OCI-LY7 (cell line): ENCODE measurements at regions not wholly inside any gene's neighbourhood (a gene's known extent, or its start where the extent isn't known, plus 50 kb on each side); places are given as distances from the start of the nearest gene placed in this dataset.

Experiments
- BruUV-seq: library from RNA; stranded (reverse); fragments of 400-500 nt; replicated peaks from 2 replicates; lab custom pipeline; 2021; lab: Mats Ljungman, UMichigan
- CTCF ChIA-PET: fragments of 300-600 bp; sonication (Branson Sonifier 250); formaldehyde crosslinking; loops from one replicate; lab custom pipeline; 2022; ENCODE audit warnings: antibody characterized with exemption; ENCODE audit not compliant: unreplicated experiment; lab: Charles Lee
- POLR2A ChIA-PET: fragments of 300-600 bp; sonication (Branson Sonifier 250); formaldehyde crosslinking; loops from one replicate; lab custom pipeline; 2022; ENCODE audit warnings: antibody characterized with exemption; lab: Charles Lee
- DNase-seq: peaks from one replicate; pipeline ENCODE4 v3.0.0-alpha.2; 2015; ENCODE audit warnings: low spot score
- H2AFZ ChIP-seq: fragments of 200-600 bp; sonication (generic), shearing (Covaris generic); 2 replicates; pipeline ENCODE4 v1.6.1; 2014; ENCODE audit warnings: mild to moderate bottlenecking, antibody characterized with exemption, low read length, moderate library complexity
- H3K27ac ChIP-seq: fragments of 200-600 bp; sonication (generic); 2 replicates; pipeline ENCODE4 v1.5.1; 2014; ENCODE audit warnings: mixed run types, low read depth, mild to moderate bottlenecking, moderate library complexity, low read length, inconsistent platforms; ENCODE audit not compliant: poor library complexity, severe bottlenecking
- H3K36me3 ChIP-seq: fragments of 200-600 bp; sonication (generic); 2 replicates; pipeline ENCODE4 v1.6.1; 2014; ENCODE audit warnings: mild to moderate bottlenecking, antibody characterized with exemption, low read length, moderate library complexity, mixed read lengths; ENCODE audit not compliant: insufficient read depth
- H3K4me1 ChIP-seq: fragments of 200-600 bp; sonication (generic); 2 replicates; pipeline ENCODE4 v1.5.1; 2014; ENCODE audit warnings: mild to moderate bottlenecking, low read length; ENCODE audit not compliant: insufficient read depth, poor library complexity, severe bottlenecking
- H3K4me2 ChIP-seq: fragments of 200-600 bp; sonication (generic); 2 replicates; pipeline ENCODE4 v1.6.1; 2014; ENCODE audit warnings: mild to moderate bottlenecking, low read length
- H3K4me3 ChIP-seq: fragments of 200-600 bp; sonication (generic); 2 replicates; pipeline ENCODE4 v1.5.1; 2014; ENCODE audit warnings: mild to moderate bottlenecking, low read depth, low read length; ENCODE audit not compliant: poor library complexity, severe bottlenecking
- H3K79me2 ChIP-seq: fragments of 200-600 bp; sonication (generic); 2 replicates; pipeline ENCODE4 v1.6.1; 2016; ENCODE audit warnings: low read depth, mild to moderate bottlenecking, low read length, moderate library complexity, mixed read lengths; ENCODE audit not compliant: insufficient read depth
- H3K9me2 ChIP-seq: fragments of 200-600 bp; sonication (generic); 2 replicates; pipeline ENCODE4 v1.6.1; 2016; ENCODE audit warnings: mild to moderate bottlenecking, low read length, mixed read lengths; ENCODE audit not compliant: insufficient read depth
- H3K9me3 ChIP-seq: fragments of 200-600 bp; sonication (generic); 2 replicates; pipeline ENCODE4 v1.6.1; 2014; ENCODE audit warnings: mild to moderate bottlenecking, mixed run types, low read length, mixed read lengths
- H4K20me1 ChIP-seq: fragments of 200-600 bp; sonication (generic); 2 replicates; pipeline ENCODE4 v1.6.1; 2014; ENCODE audit warnings: mild to moderate bottlenecking, antibody characterized with exemption, low read length, moderate library complexity, mixed read lengths; ENCODE audit not compliant: insufficient read depth
- CTCF ChIP-seq: fragments of 200-600 bp; sonication (generic); conservative IDR thresholded peaks from 2 replicates; pipeline ENCODE4 v1.5.1; 2014; ENCODE audit warnings: mild to moderate bottlenecking, antibody characterized with exemption, low read length, moderate library complexity, mixed read lengths
- EZH2phosphoT487 ChIP-seq: fragments of 200-600 bp; sonication (generic); IDR thresholded peaks from 2 replicates; pipeline ENCODE4 v1.6.1; 2018; ENCODE audit warnings: low read depth, borderline replicate concordance, mild to moderate bottlenecking, mixed run types, antibody characterized with exemption, low read length, moderate library complexity, mixed read lengths
- intact Hi-C: fragments of 100-400 bp; cut with micrococcal nuclease; formaldehyde crosslinking; loops from one replicate; pipeline ENCODE4 v1.10.0; 2022; ENCODE audit not compliant: unreplicated experiment

- no peaks in the 10 kb centered on the region for H3K9me3 ChIP-seq
- no TSS peak for BruUV-seq
- no peaks in the 10 kb centered on the region for H4K20me1 ChIP-seq
- no peak overlapping the region for H3K4me2 ChIP-seq
- ChIA-PET CTCF (no interaction called here), POLR2A (interaction anchor here (0.7 kb wide), 1 partner anchor 115 kb away, joined by 3 read pairs; no protein-coding TSS in a partner anchor)
- no peak for DNase-seq
- TF ChIP-seq CTCF (no peak), EZH2phosphoT487 (no peak)
- no peaks in the 10 kb centered on the region for H3K4me1 ChIP-seq
- no peaks in the 10 kb centered on the region for H3K9me2 ChIP-seq
- no peak overlapping the region for H3K27ac ChIP-seq
- no peaks in the 10 kb centered on the region for H3K36me3 ChIP-seq
- no peaks in the 10 kb centered on the region for H3K79me2 ChIP-seq
- intact Hi-C loops = no loop called here
- no peak overlapping the region for H2AFZ ChIP-seq
- H3K4me3 ChIP-seq = no peak overlapping the region
Observed at GRCh38 chr20:40860487-40860902, 168.1 kb upstream of the TOP1 start.

GRCh38 chr20:40861427-40862008 lies 167.1 kb upstream of the TOP1 start:
- CTCF ChIA-PET = no interaction called here

More at GRCh38 chr20:40861427-40862008, 167.1 kb upstream of the TOP1 start:
- Histone ChIP-seq H3K27ac (no peak overlapping the region), H3K4me3 (no peak overlapping the region), H3K9me2 (no peaks in the 10 kb centered on the region), H3K79me2 (no peaks in the 10 kb centered on the region), H3K9me3 (no peaks in the 10 kb centered on the region), H4K20me1 (no peaks in the 10 kb centered on the region), H2AFZ (no peak overlapping the region), H3K36me3 (no peaks in the 10 kb centered on the region), H3K4me1 (no peaks in the 10 kb centered on the region), H3K4me2 (no peak overlapping the region)
- intact Hi-C loops = no loop called here
- no TSS peak for BruUV-seq
- POLR2A ChIA-PET = no interaction called here
- no peak for TF ChIP-seq EZH2phosphoT487
- no peak for TF ChIP-seq CTCF
- DNase-seq = no peak
